Cardiac fibroblast (primary cell): ENCODE measurements at regions not wholly inside any gene's neighbourhood (a gene's known extent, or its start where the extent isn't known, plus 50 kb on each side); places are given as distances from the start of the nearest gene placed in this dataset.

Source experiments
- DNase-seq, 2 donors: peaks; one replicate each; pipeline versions ENCODE4 v3.0.0 to v3.0.0-alpha.2; 2010; ENCODE audit warnings: low read depth in 2 of 2
- H3K4me3 ChIP-seq, 2 donors: replicated peaks in 1 of 2; 1 replicate in 1 of 2; 2 replicates in 1 of 2; pipeline ENCODE4 v1.5.1; 2011; ENCODE audit warnings: low read depth in 2 of 2, low read length in 2 of 2, mild to moderate bottlenecking in 2 of 2, moderate library complexity in 1 of 2
- TF ChIP-seq, protein P1 (sequence below): IDR thresholded peaks from one replicate; pipeline ENCODE4 v1.5.1; 2011; ENCODE audit warnings: low read depth, mild to moderate bottlenecking, low read length, inconsistent platforms

DNA sequence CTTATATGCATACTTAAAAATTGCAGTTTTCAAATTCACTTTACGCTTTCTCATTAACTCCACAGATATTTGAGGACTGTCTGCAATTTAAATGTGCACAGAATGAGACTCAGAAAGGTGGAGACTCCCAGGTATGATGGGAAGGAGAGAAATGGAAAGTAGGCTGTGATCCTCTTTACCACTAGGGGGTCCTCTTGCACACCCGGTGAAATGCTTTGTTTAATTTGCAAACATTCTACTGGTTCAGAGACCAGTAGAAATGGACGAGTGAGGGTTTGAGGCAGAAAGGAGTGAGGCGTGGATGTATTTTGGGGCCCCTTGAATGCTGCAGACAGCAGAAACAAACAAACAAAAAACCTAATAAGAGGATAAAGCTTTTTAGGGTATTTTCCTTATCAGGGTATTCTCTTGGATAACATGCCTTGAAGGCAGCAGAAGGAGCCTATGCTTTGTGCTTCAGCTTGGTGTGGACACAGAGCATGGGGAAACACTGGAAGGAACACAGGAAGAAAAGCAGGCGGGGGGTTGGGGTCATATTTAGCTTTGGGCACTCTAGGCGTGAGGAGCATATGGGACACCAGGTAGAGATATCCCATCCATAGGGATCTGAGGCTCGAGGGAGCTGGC, 410.1 kb downstream of the DMRT2 start:
- DNase-seq: no peak
- H3K4me3 ChIP-seq: no peak overlapping the region
- TF ChIP-seq, protein P1, sequence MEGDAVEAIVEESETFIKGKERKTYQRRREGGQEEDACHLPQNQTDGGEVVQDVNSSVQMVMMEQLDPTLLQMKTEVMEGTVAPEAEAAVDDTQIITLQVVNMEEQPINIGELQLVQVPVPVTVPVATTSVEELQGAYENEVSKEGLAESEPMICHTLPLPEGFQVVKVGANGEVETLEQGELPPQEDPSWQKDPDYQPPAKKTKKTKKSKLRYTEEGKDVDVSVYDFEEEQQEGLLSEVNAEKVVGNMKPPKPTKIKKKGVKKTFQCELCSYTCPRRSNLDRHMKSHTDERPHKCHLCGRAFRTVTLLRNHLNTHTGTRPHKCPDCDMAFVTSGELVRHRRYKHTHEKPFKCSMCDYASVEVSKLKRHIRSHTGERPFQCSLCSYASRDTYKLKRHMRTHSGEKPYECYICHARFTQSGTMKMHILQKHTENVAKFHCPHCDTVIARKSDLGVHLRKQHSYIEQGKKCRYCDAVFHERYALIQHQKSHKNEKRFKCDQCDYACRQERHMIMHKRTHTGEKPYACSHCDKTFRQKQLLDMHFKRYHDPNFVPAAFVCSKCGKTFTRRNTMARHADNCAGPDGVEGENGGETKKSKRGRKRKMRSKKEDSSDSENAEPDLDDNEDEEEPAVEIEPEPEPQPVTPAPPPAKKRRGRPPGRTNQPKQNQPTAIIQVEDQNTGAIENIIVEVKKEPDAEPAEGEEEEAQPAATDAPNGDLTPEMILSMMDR: no peak

DNA sequence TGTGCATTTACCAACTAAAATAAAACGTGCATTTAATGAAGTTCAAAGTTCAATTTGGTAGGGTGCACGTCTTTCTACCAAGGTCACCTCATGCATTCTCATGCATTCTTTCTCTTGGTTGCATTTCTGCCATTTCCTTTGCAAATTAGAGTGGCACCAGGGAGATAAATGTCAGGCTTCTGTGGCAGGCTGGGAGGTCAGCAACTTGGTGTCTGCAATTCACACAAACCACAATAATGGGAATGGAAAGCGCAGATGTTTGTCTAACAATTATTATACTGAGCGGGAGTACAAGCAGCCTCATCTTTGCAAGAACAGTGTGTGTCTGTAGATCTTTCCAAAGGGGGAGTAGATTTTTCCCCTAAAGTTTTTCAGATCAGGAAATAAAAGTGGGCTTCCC, 411.7 kb downstream of the DMRT2 start:
- TF ChIP-seq, protein P1: no peak
- H3K4me3 ChIP-seq: no peak overlapping the region

DNA sequence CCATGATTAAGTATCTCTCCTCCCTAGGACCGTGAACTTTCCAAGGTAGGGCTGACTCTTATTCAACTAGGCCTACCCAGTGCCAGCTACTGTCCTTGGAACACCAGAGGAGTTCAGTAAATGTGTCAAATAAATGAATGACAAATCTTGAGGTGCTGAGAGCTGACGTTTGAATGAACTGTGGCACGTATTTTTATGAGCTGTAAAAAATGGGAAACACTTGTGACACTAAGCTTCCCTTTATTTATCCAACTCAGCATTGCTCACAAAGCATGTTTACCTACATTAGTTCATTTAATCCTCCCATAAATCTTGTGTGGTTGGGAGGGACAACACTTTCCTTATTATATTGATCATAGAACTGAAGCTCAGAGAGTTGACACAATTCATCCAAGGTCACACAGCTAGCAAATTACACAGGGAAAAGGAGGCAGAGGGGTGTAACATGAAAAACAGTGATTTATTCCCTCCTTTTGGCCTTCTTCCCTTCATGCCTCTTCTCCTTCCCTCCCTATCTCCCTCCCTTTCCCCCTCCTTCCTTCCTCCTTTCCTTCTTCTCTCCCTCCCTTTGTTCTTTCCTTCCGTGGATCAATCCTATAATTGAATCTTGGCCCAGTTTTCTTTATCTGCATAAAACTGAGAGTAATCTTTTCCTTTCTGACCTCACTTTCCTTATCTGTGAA, 412.6 kb downstream of the DMRT2 start:
- no peak for DNase-seq
- TF ChIP-seq, protein P1: no peak
- no peak overlapping the region for H3K4me3 ChIP-seq

More for the DNA sequence above, 411.7 kb downstream of the DMRT2 start:
- DNase-seq: no peak

DNA sequence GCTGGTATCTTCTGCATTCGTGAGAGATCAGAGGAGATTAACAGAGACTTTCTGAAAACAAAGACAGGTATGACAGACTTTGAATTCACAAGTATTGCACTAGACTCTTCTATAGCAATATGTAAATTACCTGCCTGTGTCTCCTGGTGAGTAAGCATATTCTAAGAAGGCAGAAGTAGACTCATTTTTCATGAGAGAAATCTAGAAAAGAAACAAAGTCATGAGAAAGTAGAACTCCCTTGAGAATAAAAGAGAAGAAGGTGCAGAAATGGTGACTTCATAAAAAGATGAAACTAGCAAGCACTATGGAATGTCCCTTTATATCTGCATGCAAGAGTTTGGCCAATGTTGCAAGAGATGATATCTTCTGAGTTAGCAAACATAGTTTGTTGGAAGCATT, 419.8 kb downstream of the DMRT2 start:
- TF ChIP-seq, protein P1: no peak
- H3K4me3 ChIP-seq: no peak overlapping the region
- no peak for DNase-seq

DNA sequence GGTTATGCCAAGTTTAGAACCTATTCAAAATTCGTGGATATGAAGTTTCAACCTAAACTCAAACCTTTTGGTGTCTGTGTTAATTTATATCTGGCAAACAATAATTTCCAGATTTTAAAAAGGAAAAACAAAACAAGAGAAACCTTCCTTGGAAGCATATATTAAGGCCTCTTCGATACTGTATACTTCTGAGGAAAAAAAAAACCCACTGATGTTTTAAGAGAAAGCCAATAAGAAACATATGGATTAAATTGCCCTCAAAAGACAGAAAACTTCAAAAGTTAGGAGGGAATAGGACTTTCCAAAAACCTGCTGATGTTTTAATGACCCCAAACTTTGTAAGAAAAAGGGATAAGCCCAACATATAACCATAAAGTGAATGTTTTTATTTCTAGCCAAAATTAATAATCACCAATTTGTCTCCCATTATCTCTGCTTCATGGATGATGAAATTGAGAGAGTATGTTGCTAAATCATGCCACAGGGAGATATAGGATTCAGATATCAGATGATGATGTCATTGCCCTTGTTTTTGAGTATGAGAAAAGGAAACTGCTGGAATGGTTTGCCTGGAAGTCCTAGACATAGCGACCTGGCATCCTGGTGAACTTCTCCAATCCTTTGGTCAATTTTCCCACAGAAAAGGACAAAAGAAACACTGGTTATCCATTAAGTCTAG, 423.9 kb downstream of the DMRT2 start:
- no peak for DNase-seq
- TF ChIP-seq, protein P1: no peak
- no peak overlapping the region for H3K4me3 ChIP-seq

DNA sequence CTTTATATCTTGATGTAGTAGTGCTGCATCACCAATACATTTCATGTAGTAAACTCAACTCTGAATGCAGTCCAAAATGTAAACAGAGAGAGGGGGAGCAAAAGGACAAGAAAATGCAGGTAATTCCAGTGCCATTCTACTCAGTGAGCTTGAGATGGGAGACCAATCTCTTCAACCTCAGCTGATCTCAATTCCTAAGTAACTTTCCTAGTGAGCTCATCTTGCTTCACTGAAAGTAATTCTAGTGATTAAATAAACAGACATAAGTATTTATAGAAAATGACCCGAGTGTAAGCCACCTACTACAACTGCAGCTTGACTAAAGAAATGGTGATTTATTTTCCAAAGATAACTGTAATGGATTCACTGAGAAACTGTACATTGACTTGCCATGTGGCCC, 424.5 kb downstream of the DMRT2 start:
- TF ChIP-seq, protein P1: no peak
- no peak for DNase-seq
- no peak overlapping the region for H3K4me3 ChIP-seq
